Erythroblast (primary cell): ENCODE measurements at regions not wholly inside any gene's neighbourhood (a gene's known extent, or its start where the extent isn't known, plus 50 kb on each side); places are given as distances from the start of the nearest gene placed in this dataset.

Experiments
- GATA1 ChIP-seq: IDR thresholded peaks from 2 replicates; pipeline ENCODE4 v1.6.1; 2011; ENCODE audit warnings: low read depth, mild to moderate bottlenecking, control low read depth, low read length, moderate library complexity
- POLR2A ChIP-seq: IDR thresholded peaks from 2 replicates; pipeline ENCODE4 v1.6.1; 2011; ENCODE audit warnings: mild to moderate bottlenecking, low read length

DNA sequence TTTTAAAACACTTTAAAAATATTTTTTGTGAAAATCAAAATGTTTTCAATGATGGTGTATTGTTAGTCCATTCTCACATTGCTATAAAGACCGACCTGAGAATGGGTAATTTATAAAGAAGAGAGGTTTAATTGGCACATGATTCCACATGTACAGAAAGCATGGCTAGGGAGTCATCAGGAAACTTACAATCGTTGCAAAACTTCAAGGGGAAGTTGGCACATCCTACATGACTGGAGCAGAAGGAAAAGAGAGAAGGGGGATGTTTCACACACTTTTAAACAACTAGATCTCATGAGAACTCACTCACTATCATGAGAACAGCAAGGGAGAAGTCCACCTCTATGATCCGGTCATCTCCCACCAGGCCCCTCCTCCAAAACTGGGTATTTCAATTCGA is 110.7 kb downstream of the TMEM47 start:
- TF ChIP-seq POLR2A (no peak), GATA1 (no peak)
